ENCODE measurements at regions not wholly inside any gene's neighbourhood (a gene's known extent, or its start where the extent isn't known, plus 50 kb on each side); places are given as distances from the start of the nearest gene placed in this dataset.

DNA sequence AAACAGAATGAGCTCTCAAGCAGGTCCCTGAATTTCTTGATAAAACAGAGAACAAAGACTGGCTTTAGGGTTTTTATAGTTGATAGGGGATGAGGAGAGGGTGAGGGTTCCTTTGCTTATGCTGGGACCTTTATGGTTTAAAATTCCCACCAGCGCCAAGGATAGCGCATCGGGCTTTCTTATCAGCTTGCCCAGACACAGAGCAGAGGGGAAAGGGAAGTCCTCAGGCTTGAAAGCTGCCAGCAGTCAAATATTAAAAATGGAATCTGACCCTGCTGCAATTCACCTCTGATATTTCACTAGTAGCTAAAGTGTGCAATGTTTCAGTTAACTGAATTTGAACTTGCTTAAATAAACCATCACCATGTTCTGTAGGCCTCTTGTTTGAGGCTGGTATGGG, 55.0 kb upstream of the EPHA3 start:
- H3K4me1 ChIP-seq (ENCODE audit: low read length), result no peaks in the 10 kb centered on the region
- no peak overlapping the region for H3K4me2 ChIP-seq (ENCODE audit: low read length)
- no peaks in the 10 kb centered on the region for H3K27me3 ChIP-seq (ENCODE audit: low read depth, low read length)
- no peaks in the 10 kb centered on the region for H3K36me3 ChIP-seq (replicated peaks; ENCODE audit: low read depth, low read length)
- no peak overlapping the region; the same call in 1 of the 2 replicates for H2AFZ ChIP-seq (ENCODE audit: low read depth, low read length)
- no peak overlapping the region for H3K9ac ChIP-seq (ENCODE audit: low read length)
- H3K27ac ChIP-seq (ENCODE audit: low read length), result no peak overlapping the region
- no peak overlapping the region for H3K4me3 ChIP-seq (ENCODE audit: low read length)
- TF ChIP-seq EZH2phosphoT487 (IDR thresholded peaks at IDR 0.05; ENCODE audit: low read depth), result no peak
- TF ChIP-seq, protein P1, sequence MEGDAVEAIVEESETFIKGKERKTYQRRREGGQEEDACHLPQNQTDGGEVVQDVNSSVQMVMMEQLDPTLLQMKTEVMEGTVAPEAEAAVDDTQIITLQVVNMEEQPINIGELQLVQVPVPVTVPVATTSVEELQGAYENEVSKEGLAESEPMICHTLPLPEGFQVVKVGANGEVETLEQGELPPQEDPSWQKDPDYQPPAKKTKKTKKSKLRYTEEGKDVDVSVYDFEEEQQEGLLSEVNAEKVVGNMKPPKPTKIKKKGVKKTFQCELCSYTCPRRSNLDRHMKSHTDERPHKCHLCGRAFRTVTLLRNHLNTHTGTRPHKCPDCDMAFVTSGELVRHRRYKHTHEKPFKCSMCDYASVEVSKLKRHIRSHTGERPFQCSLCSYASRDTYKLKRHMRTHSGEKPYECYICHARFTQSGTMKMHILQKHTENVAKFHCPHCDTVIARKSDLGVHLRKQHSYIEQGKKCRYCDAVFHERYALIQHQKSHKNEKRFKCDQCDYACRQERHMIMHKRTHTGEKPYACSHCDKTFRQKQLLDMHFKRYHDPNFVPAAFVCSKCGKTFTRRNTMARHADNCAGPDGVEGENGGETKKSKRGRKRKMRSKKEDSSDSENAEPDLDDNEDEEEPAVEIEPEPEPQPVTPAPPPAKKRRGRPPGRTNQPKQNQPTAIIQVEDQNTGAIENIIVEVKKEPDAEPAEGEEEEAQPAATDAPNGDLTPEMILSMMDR (IDR thresholded peaks at IDR 0.05; ENCODE audit: low read depth, low read length), result no peak
- no peaks in the 10 kb centered on the region for H4K20me1 ChIP-seq (ENCODE audit: insufficient read depth, low read length)
- H3K79me2 ChIP-seq (ENCODE audit: low read length), result no peaks in the 10 kb centered on the region
- no peaks in the 10 kb centered on the region; the same call in 1 of the 2 replicates for H3K9me3 ChIP-seq (ENCODE audit: insufficient read depth, low read length)

DNA sequence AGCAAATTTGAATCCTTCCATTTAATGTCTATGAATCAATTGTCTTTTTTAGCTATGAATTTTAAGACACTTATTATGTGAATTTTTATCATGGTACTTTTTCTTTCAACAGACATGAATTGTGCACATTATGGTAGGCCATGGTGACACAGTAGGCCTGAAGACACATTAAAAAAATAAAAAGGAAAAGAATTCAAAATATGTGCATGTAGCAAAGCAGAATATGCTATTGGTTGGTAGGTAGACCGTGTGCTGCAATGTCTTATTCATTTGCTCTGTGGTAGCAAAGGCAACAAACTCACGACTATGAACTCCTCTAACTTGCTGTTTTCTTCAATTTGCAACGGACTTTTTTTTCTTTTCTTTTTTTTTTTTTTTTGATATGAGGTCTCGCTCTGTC, 50.0 kb upstream of the EPHA3 start:
- no peak overlapping the region for H3K27ac ChIP-seq (ENCODE audit: low read length)
- TF ChIP-seq, protein P1 (IDR thresholded peaks at IDR 0.05; ENCODE audit: low read depth, low read length), result no peak
- TF ChIP-seq EZH2phosphoT487 (IDR thresholded peaks at IDR 0.05; ENCODE audit: low read depth), result no peak
- H3K9ac ChIP-seq (ENCODE audit: low read length), result no peak overlapping the region
- no peaks in the 10 kb centered on the region; the same call in 1 of the 2 replicates for H3K9me3 ChIP-seq (ENCODE audit: insufficient read depth, low read length)
- H3K4me1 ChIP-seq (ENCODE audit: low read length), result no peaks in the 10 kb centered on the region
- no peaks in the 10 kb centered on the region for H4K20me1 ChIP-seq (ENCODE audit: insufficient read depth, low read length)
- no peak overlapping the region for H3K4me2 ChIP-seq (ENCODE audit: low read length)
- no peak overlapping the region for H3K4me3 ChIP-seq (ENCODE audit: low read length)
- H2AFZ ChIP-seq (ENCODE audit: low read depth, low read length), result no peak overlapping the region
- no peaks in the 10 kb centered on the region for H3K36me3 ChIP-seq (replicated peaks; ENCODE audit: low read depth, low read length)
- H3K79me2 ChIP-seq (ENCODE audit: low read length), result no peaks in the 10 kb centered on the region
- no peaks in the 10 kb centered on the region for H3K27me3 ChIP-seq (ENCODE audit: low read depth, low read length)

Measured in OCI-LY3 (cell line).